HG03097 (cell line): ENCODE measurements at regions not wholly inside any gene's neighbourhood (a gene's known extent, or its start where the extent isn't known, plus 50 kb on each side); places are given as distances from the start of the nearest gene placed in this dataset.

ENCODE experiments used
- ATAC-seq: cut with Tn5 transposase; IDR thresholded peaks from one replicate; pipeline ENCODE4 v1.9.1; 2021; ENCODE audit not compliant: unreplicated experiment, low FRiP score

DNA sequence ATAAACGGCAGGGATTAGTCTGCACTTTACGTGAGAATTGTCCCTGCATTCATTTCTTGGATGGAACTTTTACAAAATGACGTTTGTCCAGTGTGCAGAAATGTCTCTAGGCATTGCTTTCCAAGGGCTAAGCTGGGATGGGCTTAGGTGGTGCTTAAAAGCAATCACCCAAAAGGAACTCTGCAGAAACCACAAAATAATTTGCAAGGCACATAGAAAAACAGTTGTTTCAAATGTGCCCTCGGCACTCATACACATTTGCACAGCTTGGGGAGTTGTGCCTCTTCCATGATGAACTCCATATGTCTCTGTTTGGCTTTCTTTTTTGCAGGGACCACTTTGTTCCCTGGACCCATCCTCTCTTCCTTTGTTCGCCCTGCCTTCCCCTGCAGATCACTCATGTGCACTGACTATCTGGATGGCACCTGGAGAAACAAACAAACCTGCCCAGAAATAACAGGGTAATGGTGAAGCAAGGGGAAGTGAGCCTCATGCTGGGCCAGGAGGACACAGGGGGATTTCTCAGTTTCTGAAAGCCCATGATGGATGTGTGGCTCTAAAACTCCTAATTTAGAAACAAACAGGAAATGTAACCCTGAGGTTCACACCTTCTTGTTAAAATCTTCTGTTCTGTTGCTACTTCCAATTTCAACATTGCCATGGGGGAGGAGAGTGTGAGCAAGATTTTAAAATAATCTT lies 150.2 kb downstream of the SNX19 start:
- peak; percentile 74 for ATAC-seq

DNA sequence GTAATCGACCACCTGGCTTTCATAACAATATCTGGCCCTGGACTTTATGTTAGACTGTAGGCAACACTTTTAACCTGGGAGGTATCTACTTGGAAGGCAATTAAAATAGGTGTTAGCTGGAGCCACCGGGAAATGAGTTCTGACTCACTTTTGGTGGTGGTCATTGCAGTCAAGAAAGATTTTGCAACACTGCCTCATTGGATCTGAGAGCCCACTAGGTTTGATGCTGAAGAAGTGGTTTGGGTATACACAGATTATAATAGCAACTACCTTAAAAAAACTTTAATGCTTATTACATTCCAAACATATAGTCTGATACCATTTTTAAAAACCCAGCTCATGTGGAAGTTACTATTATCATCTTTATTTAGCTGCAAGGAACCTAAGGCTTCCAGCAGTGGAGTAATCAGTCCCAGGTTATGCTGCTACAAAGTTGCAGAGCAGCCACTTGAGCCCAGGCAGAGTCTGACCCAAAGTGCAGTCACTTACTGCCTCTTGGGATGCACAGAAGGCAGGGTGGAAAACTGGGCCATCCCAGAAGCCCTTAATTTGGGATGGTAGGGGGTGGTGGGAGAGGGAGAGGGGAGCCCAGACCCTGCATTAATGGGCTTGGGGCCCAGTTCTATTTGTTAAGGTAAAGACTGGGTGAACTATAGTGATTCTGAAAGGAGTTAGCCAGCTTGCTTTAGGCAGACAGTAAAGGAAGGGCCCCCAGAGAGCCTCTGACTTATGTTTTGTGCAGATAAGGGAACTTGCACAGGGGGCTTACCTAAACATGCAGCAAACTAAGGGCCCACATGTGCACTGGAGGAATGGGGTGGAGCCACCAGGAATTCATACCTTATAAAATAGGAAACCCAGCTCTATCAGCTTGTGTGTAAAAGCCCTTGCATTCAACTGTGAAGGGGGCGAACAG lies 149.4 kb downstream of the SNX19 start:
- ATAC-seq: no peak

DNA sequence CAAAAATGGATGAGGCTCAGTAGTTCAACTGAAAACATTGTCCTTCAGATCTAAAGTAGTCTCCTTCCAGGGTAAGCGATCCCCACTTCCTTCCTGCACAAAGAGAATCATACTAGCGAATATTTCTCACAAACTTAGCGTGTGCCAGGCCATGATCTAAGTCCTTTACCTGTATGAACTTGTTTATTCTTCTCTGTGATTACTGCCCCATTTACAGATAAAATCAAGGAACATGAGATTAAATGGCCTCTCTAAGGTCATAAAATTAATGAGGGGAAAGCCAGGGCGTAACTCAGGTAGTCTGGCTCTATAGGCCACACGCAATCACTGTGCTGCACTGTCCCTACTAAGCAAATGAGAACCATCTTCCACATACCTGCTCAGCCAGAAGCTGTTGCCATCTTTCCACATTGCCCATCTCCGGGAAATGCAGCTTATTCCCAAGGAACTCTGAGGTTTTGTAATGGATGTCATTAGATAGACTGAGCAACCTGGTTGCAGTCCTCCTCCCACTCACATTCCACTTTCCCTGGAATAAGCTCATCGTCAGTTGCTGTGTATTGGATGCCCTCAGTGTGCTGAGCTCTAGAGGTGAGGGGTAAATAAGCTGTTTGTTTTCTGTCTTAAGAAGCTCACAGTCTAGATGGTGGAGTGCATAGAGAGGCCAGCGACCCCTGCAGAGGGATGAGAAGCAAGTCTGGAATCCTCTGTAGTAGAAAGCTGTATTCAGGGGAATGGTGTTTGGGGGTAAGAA lies 146.3 kb downstream of the SNX19 start:
- no peak for ATAC-seq

GRCh38 chr11:130771708-130772107 lies 144.6 kb downstream of the SNX19 start:
- no peak for ATAC-seq

- no peak for ATAC-seq
Observed at GRCh38 chr11:130772266-130773227, 143.7 kb downstream of the SNX19 start.

DNA sequence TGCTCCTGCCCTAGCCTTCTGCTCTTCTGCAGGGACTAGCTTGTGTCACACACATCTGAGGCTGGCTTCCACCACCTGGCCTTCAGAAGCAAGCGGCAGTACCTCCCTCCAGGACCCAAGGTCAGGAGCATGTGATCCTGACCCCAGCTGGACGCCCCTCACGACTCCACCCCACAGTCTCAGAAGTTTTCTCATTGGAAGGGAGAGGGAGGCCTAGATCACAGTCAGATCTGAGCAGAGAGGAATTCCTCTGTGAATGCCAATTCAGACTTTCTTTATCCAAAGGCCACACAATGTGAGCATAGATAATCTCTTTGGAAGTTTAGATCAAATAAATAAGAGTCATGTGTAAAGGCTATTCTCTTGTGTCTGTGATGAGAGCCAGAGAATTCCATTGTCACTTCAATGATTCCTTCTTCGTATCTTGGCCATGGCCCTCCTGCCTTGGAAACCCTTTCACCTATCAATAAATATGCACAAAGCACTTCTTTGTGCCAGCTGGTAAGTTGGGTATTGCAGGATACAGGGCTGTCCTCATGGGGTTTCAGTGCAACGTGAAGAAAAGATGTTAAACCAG lies 142.9 kb downstream of the SNX19 start:
- no peak for ATAC-seq

GRCh38 chr11:130774703-130775102 lies 141.6 kb downstream of the SNX19 start:
- no peak for ATAC-seq

DNA sequence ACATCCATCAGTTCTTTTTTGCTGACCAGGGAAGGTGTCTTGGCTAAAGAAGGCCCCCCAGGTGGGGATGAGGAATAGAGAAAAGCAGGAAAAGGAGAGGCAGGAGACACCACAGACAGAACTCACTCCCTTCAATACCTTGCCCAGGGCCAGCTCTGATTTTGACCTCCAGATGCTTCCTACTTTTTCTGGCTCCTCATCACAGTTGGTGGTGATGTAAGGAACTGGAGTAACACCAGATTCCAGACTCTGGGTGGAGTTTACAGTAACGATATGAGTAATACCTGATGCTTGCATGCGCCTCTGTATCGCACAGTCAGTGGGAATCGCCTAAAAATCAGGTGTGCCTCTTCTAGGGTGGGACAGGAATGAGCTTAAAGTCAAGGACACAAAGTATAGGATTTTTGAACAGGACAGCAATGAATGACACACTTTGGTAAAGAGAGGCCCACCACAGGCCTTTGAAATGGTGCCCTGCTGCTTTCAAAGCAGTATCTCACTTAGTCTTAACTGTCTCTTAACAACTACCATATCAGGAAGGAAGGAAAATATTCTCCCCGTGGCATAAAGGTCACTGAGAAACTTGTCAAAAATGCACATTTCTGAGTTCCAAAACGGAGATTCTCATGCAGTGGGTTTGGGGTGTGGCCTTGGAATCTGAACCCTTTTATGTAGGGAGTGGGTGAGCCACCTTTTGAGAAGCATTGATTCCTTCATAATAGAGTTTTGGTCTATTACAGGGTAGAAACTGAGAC lies 140.8 kb downstream of the SNX19 start:
- no peak for ATAC-seq

GRCh38 chr11:130776061-130776419 lies 140.2 kb downstream of the SNX19 start:
- ATAC-seq: no peak

GRCh38 chr11:130778026-130778425 lies 138.3 kb downstream of the SNX19 start:
- no peak for ATAC-seq

DNA sequence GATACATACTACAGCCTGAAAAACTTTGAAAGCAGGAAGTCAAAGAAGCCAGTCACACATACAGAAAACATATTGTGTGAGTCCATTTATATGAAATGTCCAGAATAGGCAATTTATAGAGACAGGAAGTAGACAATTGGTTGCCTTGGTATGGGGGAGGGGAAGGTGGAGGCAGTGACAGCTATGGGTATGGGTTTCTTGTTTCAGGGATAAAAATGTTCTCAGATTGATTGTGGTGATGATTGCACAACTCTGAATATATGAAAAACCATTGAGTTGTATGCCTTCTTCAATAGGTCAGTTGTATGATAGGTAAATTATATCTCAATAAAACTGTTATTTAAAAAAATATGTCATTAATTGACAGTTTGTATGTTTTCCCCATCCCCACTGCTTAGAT lies 137.6 kb downstream of the SNX19 start:
- ATAC-seq: no peak

DNA sequence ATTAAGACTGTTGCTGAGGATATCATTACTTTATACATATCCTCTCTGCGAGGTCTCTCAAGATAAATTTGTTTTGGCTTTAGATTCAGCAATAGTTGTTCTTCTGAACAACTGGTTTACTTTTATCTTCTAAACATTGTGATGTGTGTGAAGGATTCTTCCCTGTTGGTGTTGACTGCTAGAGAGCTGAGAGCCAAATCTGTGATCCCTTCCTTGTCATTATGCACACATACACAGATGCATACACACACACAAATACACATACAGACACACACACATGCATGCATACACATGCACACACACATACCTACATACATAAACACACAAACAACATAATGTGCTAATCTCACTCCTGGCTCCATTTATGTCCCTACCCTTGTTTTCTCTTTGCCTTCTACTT lies 137.0 kb downstream of the SNX19 start:
- ATAC-seq: no peak

DNA sequence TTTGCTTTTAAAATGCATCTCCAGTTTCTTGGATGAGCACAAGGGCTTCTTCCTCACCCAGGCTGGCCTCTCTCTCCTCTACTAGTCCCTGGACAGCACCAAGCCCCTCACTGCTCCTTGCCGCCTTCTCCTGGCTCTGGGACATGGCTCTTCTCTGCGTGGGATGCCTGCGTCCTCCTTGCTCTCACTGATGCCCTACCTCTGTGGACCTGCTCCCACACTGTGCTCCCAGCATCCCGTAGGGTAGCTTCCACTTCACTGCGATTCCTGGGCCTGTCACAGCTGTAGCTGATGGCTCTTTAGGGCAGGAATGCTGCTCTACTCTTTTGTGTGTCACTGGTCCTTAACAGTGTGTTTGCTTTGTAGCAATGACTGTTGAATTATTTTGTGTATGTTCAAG lies 136.3 kb downstream of the SNX19 start:
- ATAC-seq: no peak

GRCh38 chr11:130780437-130780836 lies 135.8 kb downstream of the SNX19 start:
- no peak for ATAC-seq

DNA sequence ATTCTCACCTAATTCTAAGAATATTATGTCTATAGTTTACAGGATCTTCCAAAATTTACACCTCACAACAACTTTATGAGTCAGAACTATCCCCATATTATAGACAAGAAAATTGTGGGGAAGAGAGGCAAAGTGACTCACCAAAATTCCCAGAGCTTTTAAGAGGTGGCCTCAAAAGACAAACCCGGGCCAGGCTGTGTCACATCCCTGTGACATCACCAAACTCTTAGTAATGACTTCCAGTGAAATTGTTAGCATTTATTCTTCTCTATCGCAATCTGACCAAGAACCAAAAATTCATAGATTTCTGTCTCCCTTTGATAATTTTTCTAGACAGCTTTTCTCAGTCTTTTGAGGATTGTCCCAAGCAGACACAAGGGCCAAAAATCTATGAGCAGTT lies 134.3 kb downstream of the SNX19 start:
- ATAC-seq: no peak

DNA sequence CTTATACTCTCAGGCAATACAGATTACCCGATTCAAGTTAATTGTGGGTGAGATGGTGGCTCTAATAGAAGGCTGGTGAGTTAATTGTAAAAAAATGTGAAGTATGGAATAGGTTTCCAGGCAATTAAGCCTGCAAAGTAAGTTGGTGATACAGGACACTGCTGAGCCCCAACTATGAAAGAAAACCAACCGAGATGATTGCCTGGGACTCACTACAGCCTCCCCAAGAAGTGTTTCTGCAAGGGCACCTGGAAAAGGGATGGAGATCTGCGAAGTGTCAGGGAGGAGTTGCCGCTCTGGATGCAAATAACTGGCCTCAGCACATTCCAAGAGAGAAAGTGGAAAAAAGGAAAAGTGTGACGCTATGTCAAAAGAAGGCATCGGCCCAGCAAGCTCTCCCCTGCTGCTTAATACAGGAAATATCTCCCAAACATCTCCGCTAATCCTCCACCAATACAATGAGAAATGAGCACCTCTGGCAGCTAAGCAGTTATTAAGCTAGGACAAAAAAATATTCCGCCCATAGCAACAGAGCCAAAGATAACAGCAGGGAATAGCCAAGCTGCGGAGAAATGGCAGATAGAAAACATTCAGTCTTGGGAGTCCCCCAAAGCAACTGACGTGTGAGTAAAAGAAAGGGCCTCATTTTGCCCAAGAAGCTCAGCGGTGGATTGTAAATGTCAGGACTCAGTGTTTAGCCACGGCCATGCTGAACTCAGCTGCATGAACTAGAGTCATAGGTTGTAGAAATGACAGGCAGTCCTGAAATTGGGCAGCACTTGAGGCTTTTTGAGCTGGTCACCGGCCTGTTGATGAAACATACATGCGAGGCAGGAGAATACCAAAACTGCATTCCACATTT lies 133.7 kb downstream of the SNX19 start:
- ATAC-seq: no peak

DNA sequence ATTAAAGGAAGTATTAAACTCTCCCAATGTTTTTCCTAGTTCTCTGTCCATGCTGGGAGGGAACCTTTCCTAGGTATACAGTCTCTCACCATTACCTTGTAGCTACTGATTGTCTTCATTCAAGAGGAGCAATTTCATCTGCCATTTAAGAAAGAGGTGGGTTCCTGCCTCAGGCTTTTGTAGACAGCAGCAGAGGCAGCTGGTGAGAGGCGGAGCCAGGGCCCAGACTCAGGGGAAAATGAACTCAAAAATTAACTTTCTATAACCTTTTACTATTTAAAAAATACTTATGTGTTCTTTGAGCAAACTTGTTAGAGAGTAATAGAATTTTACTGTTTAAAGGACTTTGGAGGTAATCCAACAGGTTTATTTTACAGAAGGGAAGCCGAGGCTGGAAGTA lies 133.0 kb downstream of the SNX19 start:
- no peak for ATAC-seq

DNA sequence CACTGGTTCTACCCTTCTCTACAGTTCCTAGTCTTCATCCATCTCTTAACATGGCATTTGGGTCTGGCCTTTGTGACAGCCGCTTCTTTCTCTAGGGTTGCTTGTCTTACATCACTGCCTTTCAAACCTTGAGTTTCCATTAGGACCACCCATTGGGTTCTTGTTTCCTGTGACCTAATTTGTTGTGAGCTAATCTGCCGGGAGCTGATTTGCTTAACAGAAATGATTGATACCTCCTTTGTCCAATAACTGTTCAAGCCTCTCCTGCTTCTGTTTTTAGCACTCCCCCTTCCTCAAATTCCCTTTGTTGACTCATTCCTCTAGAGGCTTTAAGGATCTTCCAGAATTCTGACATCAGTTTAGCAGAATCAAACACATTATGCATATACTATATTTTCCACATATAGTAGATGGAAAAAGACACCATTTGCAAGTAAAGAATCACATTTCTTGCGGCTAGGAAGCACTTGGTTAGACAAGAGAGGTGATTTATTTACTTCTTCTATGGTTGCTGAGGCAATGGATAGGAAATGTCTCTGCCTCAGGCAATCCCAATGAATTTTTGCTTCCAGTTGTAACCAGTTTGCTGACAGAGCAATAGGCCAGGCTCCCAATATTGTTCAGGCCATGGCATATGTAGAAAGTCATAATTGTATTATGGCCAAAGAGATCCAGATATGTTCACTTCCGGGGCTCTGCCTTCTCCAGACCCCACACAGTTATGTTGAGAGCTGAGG lies 130.7 kb downstream of the SNX19 start:
- ATAC-seq: no peak
